ENCODE measurements at regions not wholly inside any gene's neighbourhood (a gene's known extent, or its start where the extent isn't known, plus 50 kb on each side); places are given as distances from the start of the nearest gene placed in this dataset.

- no peak for TF ChIP-seq POLR2A (IDR thresholded peaks at IDR 0.05)
- no peak for TF ChIP-seq CTCF (IDR thresholded peaks at IDR 0.05 in 8 of 11, conservative IDR thresholded peaks at IDR 0.05 in 3 of 11)
Measured at GRCh38 chr5:96506866-96507527, 73.9 kb upstream of the PCSK1 start.
